ENCODE measurements at regions not wholly inside any gene's neighbourhood (a gene's known extent, or its start where the extent isn't known, plus 50 kb on each side); places are given as distances from the start of the nearest gene placed in this dataset.

DNA sequence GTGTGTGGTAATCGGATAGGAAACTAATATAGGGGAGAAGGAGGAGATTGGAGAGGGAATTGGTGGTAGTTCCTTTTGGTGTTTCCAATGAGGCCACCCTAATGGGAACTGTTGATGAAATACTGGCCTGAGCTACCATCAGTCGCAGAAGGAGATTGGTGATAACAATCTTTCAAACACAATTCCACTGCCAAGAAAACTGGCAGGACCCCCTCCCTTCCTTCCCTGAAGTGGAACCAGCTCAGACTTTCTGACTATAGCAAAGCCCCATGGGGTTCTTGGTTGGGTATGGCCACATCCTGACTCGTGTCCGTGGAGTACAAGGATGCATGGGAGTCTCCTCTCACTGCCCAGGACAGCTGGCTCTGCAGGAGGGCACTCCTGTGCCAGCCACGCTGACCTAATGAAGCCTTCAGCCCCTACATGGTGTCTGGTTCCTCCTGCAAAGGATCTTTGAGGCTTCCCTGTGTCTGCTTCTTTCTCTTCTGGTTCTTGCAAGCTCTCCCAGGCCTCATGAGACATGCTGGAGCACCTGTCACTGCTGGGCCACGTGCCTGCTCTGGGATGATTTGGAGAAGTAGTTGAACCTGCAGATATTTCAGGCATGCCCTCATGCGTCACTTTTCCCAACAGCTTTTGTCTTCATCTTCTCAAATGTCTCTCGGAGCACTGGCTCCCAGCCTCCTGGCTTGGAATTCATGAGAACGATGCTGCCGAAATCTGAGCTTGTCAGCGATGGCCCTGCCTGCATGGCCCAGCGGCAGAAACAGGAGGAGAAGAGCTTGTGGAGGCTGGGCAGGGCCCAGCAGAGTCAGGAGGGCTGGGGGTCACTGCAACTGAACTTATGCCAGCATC, 90.0 kb upstream of the ADPGK start:
- no peaks in the 10 kb centered on the region for H3K36me3 ChIP-seq
- H3K9me3 ChIP-seq = no peaks in the 10 kb centered on the region
- no peaks in the 10 kb centered on the region for H3K27me3 ChIP-seq
- TF ChIP-seq, protein P1, sequence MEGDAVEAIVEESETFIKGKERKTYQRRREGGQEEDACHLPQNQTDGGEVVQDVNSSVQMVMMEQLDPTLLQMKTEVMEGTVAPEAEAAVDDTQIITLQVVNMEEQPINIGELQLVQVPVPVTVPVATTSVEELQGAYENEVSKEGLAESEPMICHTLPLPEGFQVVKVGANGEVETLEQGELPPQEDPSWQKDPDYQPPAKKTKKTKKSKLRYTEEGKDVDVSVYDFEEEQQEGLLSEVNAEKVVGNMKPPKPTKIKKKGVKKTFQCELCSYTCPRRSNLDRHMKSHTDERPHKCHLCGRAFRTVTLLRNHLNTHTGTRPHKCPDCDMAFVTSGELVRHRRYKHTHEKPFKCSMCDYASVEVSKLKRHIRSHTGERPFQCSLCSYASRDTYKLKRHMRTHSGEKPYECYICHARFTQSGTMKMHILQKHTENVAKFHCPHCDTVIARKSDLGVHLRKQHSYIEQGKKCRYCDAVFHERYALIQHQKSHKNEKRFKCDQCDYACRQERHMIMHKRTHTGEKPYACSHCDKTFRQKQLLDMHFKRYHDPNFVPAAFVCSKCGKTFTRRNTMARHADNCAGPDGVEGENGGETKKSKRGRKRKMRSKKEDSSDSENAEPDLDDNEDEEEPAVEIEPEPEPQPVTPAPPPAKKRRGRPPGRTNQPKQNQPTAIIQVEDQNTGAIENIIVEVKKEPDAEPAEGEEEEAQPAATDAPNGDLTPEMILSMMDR (IDR thresholded peaks at IDR 0.05) = no peak
- no peak overlapping the region for H3K4me3 ChIP-seq
- H3K4me1 ChIP-seq = no peaks in the 10 kb centered on the region
- no peak overlapping the region for H3K27ac ChIP-seq
- DNase-seq (ENCODE audit: low spot score) = no peak

DNA sequence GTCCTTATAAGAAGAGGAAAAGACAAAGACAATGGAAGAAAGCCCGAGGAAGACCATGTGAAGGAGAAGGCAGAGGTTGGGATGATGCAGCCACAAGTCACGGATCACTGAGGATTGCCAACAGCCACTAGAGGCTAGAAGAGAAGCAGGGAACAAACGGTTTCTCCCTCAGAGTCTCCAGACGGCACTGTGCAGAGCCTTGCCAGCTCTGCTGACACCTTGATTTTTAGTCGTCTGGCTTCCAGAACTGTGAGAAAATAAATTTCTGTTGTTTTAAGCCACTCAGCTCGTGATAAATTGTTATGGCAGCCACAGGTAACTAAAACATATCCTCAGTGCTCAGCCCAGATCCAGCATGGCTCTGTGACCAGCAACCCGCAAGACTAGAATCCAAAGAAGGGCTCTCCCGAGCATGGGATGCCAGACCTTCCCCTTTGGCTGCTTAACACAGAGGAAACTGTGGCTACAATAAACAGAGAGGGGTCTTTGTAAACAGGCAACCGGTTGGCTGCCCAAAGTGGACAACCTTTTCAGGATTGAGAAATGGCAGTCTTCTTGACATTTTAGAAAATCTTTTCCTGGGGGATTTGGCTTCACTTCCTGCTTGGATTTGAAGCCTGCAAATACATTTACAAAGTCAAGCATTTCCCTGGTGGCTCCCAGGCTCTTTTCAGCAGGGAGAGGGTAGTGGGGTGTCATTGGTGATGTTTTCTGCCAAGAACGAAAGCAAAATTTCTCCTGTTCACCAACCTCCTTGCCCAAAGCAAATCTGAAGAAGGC, 88.7 kb upstream of the ADPGK start:
- Histone ChIP-seq H3K4me3 (no peak overlapping the region), H3K9me3 (no peaks in the 10 kb centered on the region), H3K27me3 (no peaks in the 10 kb centered on the region), H3K36me3 (no peaks in the 10 kb centered on the region), H3K4me1 (no peaks in the 10 kb centered on the region), H3K27ac (no peak overlapping the region)
- no peak for DNase-seq (ENCODE audit: low spot score)
- TF ChIP-seq, protein P1 (IDR thresholded peaks at IDR 0.05) = no peak

DNA sequence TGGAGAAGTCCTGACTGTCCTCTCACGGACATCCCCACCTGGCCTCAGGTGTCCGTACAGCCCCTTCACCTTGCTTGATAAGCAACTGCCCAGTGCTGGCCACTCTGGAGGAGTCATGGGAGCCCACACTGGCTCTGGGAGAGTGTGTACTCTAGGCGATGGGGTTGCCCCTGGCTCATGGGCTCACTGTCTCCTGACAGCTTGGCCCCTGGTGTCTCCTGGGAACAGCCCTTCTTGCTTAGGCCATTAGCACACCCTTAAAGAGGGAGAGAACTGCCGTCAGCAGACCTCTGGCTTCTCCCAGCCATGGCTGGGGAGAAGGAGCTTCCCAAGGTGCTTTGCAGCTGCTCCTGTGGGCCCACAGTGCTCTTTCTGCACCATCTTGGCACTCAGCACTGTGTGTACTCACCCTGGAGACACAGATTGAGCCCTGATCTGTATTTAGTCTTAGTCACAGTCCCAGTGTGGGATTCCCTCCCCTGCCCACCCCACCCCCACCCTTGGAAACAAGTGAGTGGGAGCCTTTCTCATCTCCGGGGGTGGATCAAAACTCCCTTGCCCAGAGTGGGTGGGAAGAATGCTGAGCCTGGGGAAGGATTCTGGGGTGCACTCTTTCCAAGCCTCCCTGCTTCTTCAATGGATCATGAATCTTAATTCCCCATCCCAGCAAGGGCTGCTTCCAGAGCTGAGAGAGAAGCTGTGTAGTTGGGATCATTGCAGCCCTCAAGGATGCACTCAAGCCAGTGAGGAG, 83.5 kb upstream of the ADPGK start:
- H3K9me3 ChIP-seq = no peaks in the 10 kb centered on the region
- no peaks in the 10 kb centered on the region for H3K27me3 ChIP-seq
- H3K27ac ChIP-seq = no peak overlapping the region
- H3K4me3 ChIP-seq = no peak overlapping the region
- H3K4me1 ChIP-seq = no peaks in the 10 kb centered on the region
- TF ChIP-seq, protein P1 (IDR thresholded peaks at IDR 0.05) = no peak
- no peaks in the 10 kb centered on the region for H3K36me3 ChIP-seq
- no peak for DNase-seq (ENCODE audit: low spot score)

DNA sequence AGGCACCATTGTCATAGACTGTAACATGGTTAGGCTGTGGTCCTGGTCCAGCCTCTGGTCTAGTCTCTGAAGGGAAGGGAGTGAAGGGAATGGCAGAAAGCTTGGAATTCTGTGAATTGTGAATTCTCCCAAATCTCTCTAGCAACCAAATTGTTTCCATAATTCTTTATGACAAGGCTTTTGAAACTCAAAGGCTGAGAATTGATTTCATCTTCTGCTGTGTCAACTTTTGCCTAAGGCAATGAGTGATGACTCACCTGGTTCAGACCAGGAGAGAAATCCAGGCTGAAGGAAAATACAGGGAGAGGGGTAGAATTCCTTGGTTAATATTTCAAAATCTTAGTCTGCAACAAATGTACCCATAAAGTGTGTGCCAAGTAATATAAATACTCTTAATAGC, 82.6 kb upstream of the ADPGK start:
- no peaks in the 10 kb centered on the region for H3K9me3 ChIP-seq
- no peaks in the 10 kb centered on the region for H3K4me1 ChIP-seq
- no peaks in the 10 kb centered on the region for H3K27me3 ChIP-seq
- H3K27ac ChIP-seq = no peak overlapping the region
- H3K4me3 ChIP-seq = no peak overlapping the region
- TF ChIP-seq, protein P1 (IDR thresholded peaks at IDR 0.05) = no peak
- no peaks in the 10 kb centered on the region for H3K36me3 ChIP-seq
- DNase-seq (ENCODE audit: low spot score) = no peak

DNA sequence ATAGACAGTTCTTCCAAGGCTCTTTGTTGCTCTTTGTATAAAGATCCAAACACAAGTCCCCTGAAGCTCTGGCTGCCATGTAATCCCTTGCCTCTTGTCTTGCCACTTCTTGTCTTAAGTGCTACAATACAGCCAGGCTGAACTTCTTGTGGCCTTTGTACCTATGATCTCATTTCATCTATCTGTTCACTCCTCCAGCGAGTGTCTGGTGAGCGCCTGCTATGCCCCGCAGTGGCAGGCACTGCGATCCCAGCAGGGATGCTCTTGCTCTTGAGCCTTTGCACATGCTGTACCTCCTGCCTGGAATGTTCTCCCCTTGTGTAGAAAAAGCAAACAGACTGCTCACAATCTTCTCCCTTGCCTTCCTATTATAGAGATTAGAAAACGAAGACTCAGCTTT, 81.9 kb upstream of the ADPGK start:
- TF ChIP-seq, protein P1 (IDR thresholded peaks at IDR 0.05) = no peak
- Histone ChIP-seq H3K27me3 (no peaks in the 10 kb centered on the region), H3K9me3 (no peaks in the 10 kb centered on the region), H3K4me1 (no peaks in the 10 kb centered on the region), H3K4me3 (no peak overlapping the region), H3K36me3 (no peaks in the 10 kb centered on the region), H3K27ac (no peak overlapping the region)
- no peak for DNase-seq (ENCODE audit: low spot score)
